HepG2 (cell line): ENCODE measurements at regions not wholly inside any gene's neighbourhood (a gene's known extent, or its start where the extent isn't known, plus 50 kb on each side); places are given as distances from the start of the nearest gene placed in this dataset.

Source experiments
- ARID4A ChIP-seq: sonication (generic); formaldehyde crosslinking; IDR thresholded peaks from 2 replicates; pipeline ENCODE4 v1.5.0; 2020; ENCODE audit warnings: mild to moderate bottlenecking, missing genetic modification reagents, borderline replicate concordance
- ARID5B ChIP-seq: IDR thresholded peaks from 2 replicates; pipeline ENCODE4 v1.4.0; 2020; ENCODE audit warnings: mild to moderate bottlenecking, missing genetic modification reagents
- ATF6 ChIP-seq: sonication (generic); formaldehyde crosslinking; conservative IDR thresholded peaks from 2 replicates; pipeline ENCODE4 v1.4.0; 2020; ENCODE audit warnings: missing genetic modification reagents
- GABPB1 ChIP-seq: IDR thresholded peaks from 2 replicates; pipeline ENCODE4 v1.6.1; 2016; ENCODE audit warnings: mild to moderate bottlenecking, missing genetic modification reagents, moderate library complexity, missing compliant biosample characterization
- KLF13 ChIP-seq: sonication (generic); formaldehyde crosslinking; IDR thresholded peaks from 2 replicates; pipeline ENCODE4 v1.4.0; 2020; ENCODE audit warnings: mild to moderate bottlenecking, missing genetic modification reagents
- KLF16 ChIP-seq, 2 experiments: sonication (generic) in 1 of 2; formaldehyde crosslinking in 1 of 2; IDR thresholded peaks; 2 replicates each; pipeline versions ENCODE4 v1.6.1 to v1.8.0; 2016 to 2023; ENCODE audit warnings: missing genetic modification reagents in 2 of 2, missing compliant biosample characterization in 1 of 2
- NR2F6 ChIP-seq, 2 experiments: IDR thresholded peaks; 2 replicates each; pipeline ENCODE4 v1.6.1; 2016; ENCODE audit warnings: antibody characterized with exemption in 1 of 2, mild to moderate bottlenecking in 1 of 2
- RBM22 ChIP-seq: fragments of 200-400 bp; formaldehyde crosslinking; optimal IDR thresholded peaks from 2 replicates; pipeline ENCODE3; 2017; ENCODE audit warnings: mild to moderate bottlenecking, low read length, moderate library complexity
- REL ChIP-seq: sonication (generic); formaldehyde crosslinking; conservative IDR thresholded peaks from 2 replicates; pipeline ENCODE4 v1.8.0; 2022; ENCODE audit warnings: mild to moderate bottlenecking, missing genetic modification reagents, moderate library complexity
- SAFB2 ChIP-seq: sonication (generic); formaldehyde crosslinking; IDR thresholded peaks from 2 replicates; pipeline ENCODE4 v1.5.1; 2020; ENCODE audit warnings: missing genetic modification reagents, low read depth, mild to moderate bottlenecking, borderline replicate concordance
- SRSF1 ChIP-seq: fragments of 200-400 bp; formaldehyde crosslinking; optimal IDR thresholded peaks from 2 replicates; pipeline ENCODE3; 2017; ENCODE audit warnings: mild to moderate bottlenecking, low read depth, low read length, moderate library complexity
- TBL1XR1 ChIP-seq: fragments of 150-350 bp; IDR thresholded peaks from 2 replicates; pipeline ENCODE4 v1.6.1; 2014; ENCODE audit warnings: borderline replicate concordance, low read length; ENCODE audit not compliant: partially characterized antibody
- ZFP1 ChIP-seq: IDR thresholded peaks from 2 replicates; pipeline ENCODE4 v1.6.1; 2016
- ZFP36L1 ChIP-seq: sonication (generic); formaldehyde crosslinking; IDR thresholded peaks from 2 replicates; pipeline ENCODE4 v1.8.0; 2022; ENCODE audit warnings: mild to moderate bottlenecking, missing genetic modification reagents, moderate library complexity
- ZFX ChIP-seq: sonication (generic); formaldehyde crosslinking; IDR thresholded peaks from 2 replicates; pipeline ENCODE4 v1.4.0; 2020; ENCODE audit warnings: mild to moderate bottlenecking, low read depth, missing genetic modification reagents, moderate library complexity
- ZMYM2 ChIP-seq: sonication (generic); formaldehyde crosslinking; IDR thresholded peaks from 2 replicates; pipeline ENCODE4 v1.8.0; 2022; ENCODE audit warnings: mild to moderate bottlenecking, missing genetic modification reagents
- ZNF24 ChIP-seq: fragments of 450-650 bp; IDR thresholded peaks from 2 replicates; pipeline ENCODE4 v1.6.1; 2017; ENCODE audit warnings: antibody characterized with exemption, mild to moderate bottlenecking
- ZNF367 ChIP-seq: sonication (generic); formaldehyde crosslinking; IDR thresholded peaks from 2 replicates; pipeline ENCODE4 v1.4.0; 2020; ENCODE audit warnings: missing genetic modification reagents, borderline replicate concordance
- ZNF44 ChIP-seq: sonication (generic); formaldehyde crosslinking; IDR thresholded peaks from 2 replicates; pipeline ENCODE4 v1.5.1; 2020; ENCODE audit warnings: mild to moderate bottlenecking, missing genetic modification reagents
- ZNF629 ChIP-seq: sonication (generic); formaldehyde crosslinking; conservative IDR thresholded peaks from 2 replicates; pipeline ENCODE4 v1.5.0; 2020; ENCODE audit warnings: missing genetic modification reagents
- ZSCAN25 ChIP-seq: sonication (generic); formaldehyde crosslinking; IDR thresholded peaks from 2 replicates; pipeline ENCODE4 v1.8.0; 2022; ENCODE audit warnings: mild to moderate bottlenecking, missing genetic modification reagents

- TF ChIP-seq ARID4A (CRISPR knock-in tag) (no peak), ZFX (0 out of 2 replicates have a peak, but pooled peaks have one; percentile 10), ARID5B (CRISPR knock-in tag) (no peak), TBL1XR1 (no peak), GABPB1 (CRISPR knock-in tag) (no peak), ZMYM2 (CRISPR knock-in tag) (no peak), ATF6 (no peak), KLF13 (CRISPR knock-in tag) (no peak), SRSF1 (no peak), ZNF629 (peak; percentile 41; the same call in 1 of the 2 replicates), ZNF367 (no peak), NR2F6 (IDR thresholded peaks at IDR 0.05) (no peak), NR2F6 (CRISPR knock-in tag; IDR thresholded peaks at IDR 0.05) (no peak), ZFP1 (CRISPR knock-in tag) (no peak), ZSCAN25 (CRISPR knock-in tag) (no peak), ZNF24 (peak; percentile 96), ZNF44 (CRISPR knock-in tag) (no peak), SAFB2 (no peak), KLF16 (CRISPR knock-in tag; IDR thresholded peaks at IDR 0.05) (no peak), ZFP36L1 (CRISPR knock-in tag) (no peak), REL (no peak), RBM22 (no peak)
Observed at GRCh38 chr20:50243610-50244351, 53.2 kb downstream of the CEBPB start (continued).
